Stimulated activated naive CD8-positive, alpha-beta T cell treated with anti-CD3 and anti-CD28 coated beads, Interleukin-15, Interleukin-2, amounts not matched to agents 100 ng/mL and 50 ng/mL, for 24 hours (primary cell): ENCODE measurements at regions not wholly inside any gene's neighbourhood (a gene's known extent, or its start where the extent isn't known, plus 50 kb on each side); places are given as distances from the start of the nearest gene placed in this dataset.

Source experiments
- H3K27ac Mint-ChIP-seq: one replicate; pipeline ENCODE4 v1.8.0; 2021; ENCODE audit warnings: mild to moderate bottlenecking, mixed read lengths
- H3K27me3 Mint-ChIP-seq: one replicate; pipeline ENCODE4 v1.8.0; 2021; ENCODE audit warnings: mixed read lengths
- H3K36me3 Mint-ChIP-seq: one replicate; pipeline ENCODE4 v1.8.0; 2021; ENCODE audit warnings: low read depth, mixed read lengths
- H3K4me1 Mint-ChIP-seq: one replicate; pipeline ENCODE4 v1.8.0; 2021; ENCODE audit warnings: low read depth, mixed read lengths
- H3K4me3 Mint-ChIP-seq: one replicate; pipeline ENCODE4 v1.8.0; 2021; ENCODE audit warnings: mild to moderate bottlenecking, mixed read lengths
- H3K9me3 Mint-ChIP-seq: one replicate; pipeline ENCODE4 v1.8.0; 2021; ENCODE audit warnings: mixed read lengths

DNA sequence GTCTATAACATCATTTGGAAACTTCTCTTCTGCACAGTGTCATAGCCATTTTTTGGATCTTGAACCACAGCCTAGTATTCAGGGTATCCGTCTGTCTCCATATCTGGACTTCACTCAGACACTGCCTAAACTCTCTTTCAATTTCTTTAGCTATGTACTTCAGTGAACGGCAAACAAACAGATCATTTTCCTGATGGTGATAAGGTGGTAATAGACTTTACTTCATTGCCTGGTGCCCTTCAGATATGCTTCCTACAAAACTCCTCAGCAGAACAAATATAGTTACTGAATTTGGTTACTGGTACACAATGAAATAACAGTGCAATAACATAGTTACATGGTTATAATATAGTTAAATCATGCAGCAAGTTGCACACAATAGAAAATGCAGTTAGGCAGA, 348.2 kb downstream of the ZSWIM6 start:
- H3K27me3 Mint-ChIP-seq, result peaks cover 17% of the 10 kb centered on the region
- no peaks in the 10 kb centered on the region for H3K36me3 Mint-ChIP-seq
- H3K9me3 Mint-ChIP-seq, result no peaks in the 10 kb centered on the region
- no peak overlapping the region for H3K27ac Mint-ChIP-seq
- no peak overlapping the region for H3K4me3 Mint-ChIP-seq
- H3K4me1 Mint-ChIP-seq, result no peaks in the 10 kb centered on the region

DNA sequence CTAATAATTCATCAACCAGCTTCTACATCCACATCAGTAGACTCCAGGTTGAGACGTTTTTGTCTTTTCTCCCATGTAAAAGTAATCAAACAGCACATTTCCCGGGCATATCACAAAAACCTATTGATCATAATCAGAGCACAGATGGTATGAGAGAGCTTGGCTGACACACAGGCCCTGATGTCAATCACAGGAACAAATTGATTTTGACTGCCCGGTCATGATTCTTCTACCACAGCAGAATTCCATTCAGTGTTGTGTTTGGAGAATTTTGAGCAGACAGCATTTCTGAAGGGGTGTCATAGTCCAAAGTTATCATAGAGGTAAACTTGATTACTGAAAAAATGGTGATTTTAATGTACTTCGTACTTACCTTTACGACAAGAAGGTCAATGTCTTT, 351.1 kb downstream of the ZSWIM6 start:
- no peak overlapping the region for H3K4me3 Mint-ChIP-seq
- H3K27me3 Mint-ChIP-seq, result peaks cover 32% of the 10 kb centered on the region

DNA sequence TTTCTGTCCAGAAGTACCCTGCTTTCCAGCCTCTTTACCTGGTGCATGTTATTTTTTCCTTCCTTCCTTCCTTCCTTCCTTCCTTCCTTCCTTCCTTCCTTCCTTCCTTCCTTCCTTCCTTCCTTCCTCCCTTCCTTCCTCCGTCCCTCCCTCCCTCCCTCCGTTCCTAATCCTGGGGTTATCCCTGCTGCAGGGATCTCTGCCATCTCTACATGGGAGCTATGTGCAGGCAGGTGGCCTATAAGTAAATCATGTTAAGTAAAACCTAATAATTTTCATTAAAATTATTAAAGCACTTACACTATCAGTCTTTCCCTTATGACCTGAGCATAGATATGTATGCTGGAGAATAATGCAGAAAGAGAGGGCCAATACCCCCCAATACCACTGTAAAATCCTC, 351.9 kb downstream of the ZSWIM6 start:
- Mint-ChIP-seq H3K4me1 (no peaks in the 10 kb centered on the region), H3K4me3 (no peak overlapping the region), H3K9me3 (no peaks in the 10 kb centered on the region), H3K27ac (no peak overlapping the region), H3K27me3 (peaks cover 32% of the 10 kb centered on the region), H3K36me3 (no peaks in the 10 kb centered on the region)

More for the DNA sequence above, 351.1 kb downstream of the ZSWIM6 start:
- no peaks in the 10 kb centered on the region for H3K36me3 Mint-ChIP-seq
- no peaks in the 10 kb centered on the region for H3K9me3 Mint-ChIP-seq
- H3K27ac Mint-ChIP-seq, result no peak overlapping the region
- no peaks in the 10 kb centered on the region for H3K4me1 Mint-ChIP-seq

DNA sequence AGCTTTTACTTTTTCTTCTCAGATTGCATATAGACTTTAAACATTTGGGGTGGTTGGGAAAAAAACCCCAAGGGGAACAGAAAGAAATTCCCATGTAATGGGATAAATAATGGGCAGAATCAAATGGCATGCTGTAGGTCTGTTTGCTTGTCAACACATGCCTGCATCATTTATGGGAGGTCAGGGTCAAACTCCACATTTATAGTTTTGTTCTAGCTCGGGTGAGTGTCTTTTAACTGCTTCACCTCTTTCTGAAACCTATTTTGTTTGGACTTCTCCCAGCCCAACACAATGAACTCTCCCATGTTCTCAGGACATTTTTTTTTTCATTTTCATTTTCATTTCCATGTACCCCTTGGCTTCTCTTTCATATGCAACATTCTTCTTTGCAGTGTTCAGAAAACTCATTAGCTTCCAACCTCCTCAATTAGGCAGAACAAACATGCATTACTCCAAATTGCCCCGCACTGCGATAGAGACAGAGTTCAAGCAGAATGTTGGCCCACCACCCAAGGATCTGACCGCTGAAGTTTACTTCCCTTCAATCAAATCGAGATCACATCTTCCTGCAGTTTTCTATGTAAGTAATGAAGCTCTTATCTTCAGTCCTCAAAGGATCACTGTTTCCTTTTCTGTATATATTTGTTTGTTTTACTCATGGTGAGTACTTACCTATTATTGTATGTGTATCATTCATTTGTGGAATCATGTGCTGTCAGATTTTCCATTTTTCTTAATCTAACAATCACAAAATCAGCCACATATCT, 354.6 kb downstream of the ZSWIM6 start:
- no peaks in the 10 kb centered on the region for H3K36me3 Mint-ChIP-seq
- H3K9me3 Mint-ChIP-seq, result no peaks in the 10 kb centered on the region
- no peak overlapping the region for H3K4me3 Mint-ChIP-seq
- H3K27ac Mint-ChIP-seq, result no peak overlapping the region
- no peaks in the 10 kb centered on the region for H3K4me1 Mint-ChIP-seq
- peaks cover 26% of the 10 kb centered on the region for H3K27me3 Mint-ChIP-seq

DNA sequence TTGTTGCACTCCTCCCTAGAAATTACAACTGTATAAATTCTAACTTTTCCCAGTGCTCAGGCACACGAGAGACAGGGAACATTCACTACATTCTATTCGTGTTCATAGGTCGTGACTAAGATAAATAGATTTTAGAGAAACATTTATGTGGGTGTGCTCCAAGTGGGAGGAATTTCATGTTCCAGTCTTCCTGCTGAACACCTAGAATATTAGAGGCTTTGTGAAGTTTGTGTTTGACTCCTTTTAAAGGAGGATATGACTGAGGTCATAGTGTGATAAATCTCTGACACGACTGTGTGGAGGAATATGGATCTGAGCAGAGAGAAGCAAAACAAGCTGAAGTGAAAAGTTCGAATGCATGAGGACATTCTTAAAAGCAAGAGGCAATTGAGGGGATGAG, 355.3 kb downstream of the ZSWIM6 start:
- no peaks in the 10 kb centered on the region for H3K36me3 Mint-ChIP-seq
- H3K9me3 Mint-ChIP-seq, result no peaks in the 10 kb centered on the region
- no peak overlapping the region for H3K27ac Mint-ChIP-seq
- no peaks in the 10 kb centered on the region for H3K4me1 Mint-ChIP-seq
- no peak overlapping the region for H3K4me3 Mint-ChIP-seq
- peaks cover 25% of the 10 kb centered on the region for H3K27me3 Mint-ChIP-seq

DNA sequence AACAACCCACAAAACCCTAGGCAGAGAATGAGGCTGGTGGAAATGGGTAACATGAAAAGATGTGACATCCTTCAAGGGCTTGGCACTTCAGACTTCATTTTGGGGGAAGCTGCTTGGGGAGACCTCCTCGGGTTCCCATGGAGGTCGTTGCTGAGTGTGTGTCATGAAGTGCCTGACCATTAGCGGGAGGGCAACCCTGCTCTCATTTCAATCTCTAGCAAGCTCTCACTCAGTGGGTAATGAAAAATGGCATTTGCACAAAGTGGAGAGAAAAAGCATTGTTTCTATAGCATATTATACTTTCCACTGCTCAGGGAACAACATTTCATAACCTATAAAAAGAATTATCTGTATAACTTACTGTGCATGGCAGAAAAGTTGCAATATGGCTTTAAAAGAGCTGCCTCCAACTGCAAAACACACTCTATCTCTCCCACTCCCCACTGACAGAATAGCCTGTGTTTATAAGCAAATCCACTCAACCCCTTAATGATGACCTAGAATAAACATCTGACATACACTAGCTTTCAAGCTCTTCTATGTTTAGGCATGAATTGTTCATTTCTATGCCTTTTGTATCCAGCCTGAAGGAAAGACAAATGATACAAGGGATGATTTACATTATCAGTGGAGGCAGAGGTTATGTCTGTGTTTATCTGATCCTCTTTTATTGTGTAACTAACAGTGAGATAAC, 357.2 kb downstream of the ZSWIM6 start:
- no peaks in the 10 kb centered on the region for H3K4me1 Mint-ChIP-seq
- no peak overlapping the region for H3K27ac Mint-ChIP-seq
- no peaks in the 10 kb centered on the region for H3K36me3 Mint-ChIP-seq
- no peaks in the 10 kb centered on the region for H3K9me3 Mint-ChIP-seq
- H3K27me3 Mint-ChIP-seq, result peaks cover 25% of the 10 kb centered on the region
- H3K4me3 Mint-ChIP-seq, result no peak overlapping the region

DNA sequence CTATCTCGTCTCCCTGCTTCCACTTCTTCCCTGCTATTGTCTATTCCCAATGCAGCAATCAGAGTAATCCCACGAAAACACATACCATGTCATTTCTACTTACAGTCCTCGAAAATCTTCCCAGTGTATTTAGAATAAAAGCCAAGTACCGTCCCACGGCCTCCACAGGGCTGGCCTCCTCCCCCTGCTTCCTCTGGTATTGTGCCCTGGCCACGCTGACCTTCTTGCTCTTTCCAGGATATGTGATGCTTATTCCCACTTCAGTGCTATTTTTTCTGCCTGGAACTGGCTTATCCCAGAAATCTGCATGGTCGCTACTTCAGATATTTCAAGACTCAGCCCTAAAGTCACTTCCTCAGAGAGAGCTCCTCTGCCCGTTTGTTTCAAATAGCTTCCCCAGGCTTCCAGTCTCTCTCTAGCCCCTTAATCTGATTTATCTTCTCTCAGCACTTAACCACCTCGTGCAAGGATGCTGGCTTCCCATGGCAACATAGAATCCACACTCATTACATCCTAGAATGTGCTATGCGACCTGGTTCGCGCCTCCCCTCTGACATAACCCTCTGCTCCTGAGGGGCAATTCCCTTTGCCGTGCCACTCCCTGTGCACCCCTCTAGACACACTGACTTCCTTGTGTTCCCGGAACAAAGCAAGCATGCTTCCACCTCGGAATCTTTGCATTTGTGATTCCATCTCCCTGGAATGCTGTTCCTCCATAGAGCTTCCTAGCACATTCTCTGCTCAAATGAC, 365.9 kb downstream of the ZSWIM6 start:
- Mint-ChIP-seq H3K36me3 (no peaks in the 10 kb centered on the region), H3K4me1 (no peaks in the 10 kb centered on the region), H3K4me3 (no peak overlapping the region), H3K27me3 (no peaks in the 10 kb centered on the region), H3K27ac (no peak overlapping the region), H3K9me3 (no peaks in the 10 kb centered on the region)

DNA sequence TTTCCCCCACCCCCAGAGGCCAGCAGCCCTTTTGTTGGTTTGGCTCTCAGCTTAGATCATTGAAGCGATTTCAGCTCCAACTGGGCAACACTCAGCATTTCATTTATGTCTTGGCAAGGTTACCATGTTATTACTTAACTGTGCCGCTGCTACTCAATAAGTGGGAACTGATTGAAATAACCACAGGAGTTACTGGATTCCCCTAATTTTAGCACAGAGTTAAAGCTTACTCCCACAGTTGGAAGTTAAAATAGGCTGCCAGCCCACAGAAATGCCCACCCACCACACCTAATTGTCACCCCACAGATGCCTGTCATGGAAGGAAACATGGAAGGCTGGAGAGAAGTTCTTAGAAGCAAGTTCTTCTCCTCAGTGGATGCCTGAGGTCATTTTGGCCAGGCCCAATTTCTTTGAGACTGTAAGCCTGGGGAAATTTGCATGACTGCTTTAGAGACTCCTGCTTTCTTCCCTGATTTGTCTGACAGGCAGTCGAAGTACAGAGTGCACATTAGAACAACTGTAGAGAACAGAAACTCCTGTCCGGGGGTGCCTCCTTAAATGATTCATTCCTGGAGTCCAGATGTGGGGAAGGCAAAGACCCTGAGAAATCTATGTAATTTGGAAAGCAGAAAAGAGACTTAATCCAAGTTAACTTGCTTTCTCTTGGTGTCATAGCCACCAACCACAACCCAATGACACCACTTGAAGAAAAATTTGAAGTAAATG, 370.0 kb downstream of the ZSWIM6 start:
- Mint-ChIP-seq H3K4me1 (no peaks in the 10 kb centered on the region), H3K36me3 (no peaks in the 10 kb centered on the region), H3K9me3 (no peaks in the 10 kb centered on the region), H3K27me3 (peaks cover 10% of the 10 kb centered on the region), H3K4me3 (no peak overlapping the region), H3K27ac (no peak overlapping the region)

DNA sequence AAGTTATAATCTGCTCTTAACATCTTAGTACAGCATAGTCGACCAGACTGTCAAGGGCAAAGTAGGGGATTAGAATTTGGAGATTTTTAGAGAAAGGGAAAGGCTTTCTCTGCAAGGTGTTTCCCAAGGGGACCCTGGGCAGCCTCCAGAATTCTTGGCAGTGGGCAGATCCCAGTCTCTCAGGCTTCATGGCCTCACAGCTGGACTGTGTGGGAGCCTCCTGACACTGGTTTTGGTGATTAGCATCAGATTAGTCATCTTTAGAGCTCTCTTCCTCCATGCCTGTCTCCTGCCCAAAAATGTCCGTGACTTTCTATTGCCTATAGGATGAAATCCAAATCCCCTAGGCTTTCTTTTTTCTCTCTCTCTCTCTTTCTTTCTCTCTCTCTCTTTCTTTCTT, 370.7 kb downstream of the ZSWIM6 start:
- Mint-ChIP-seq H3K4me3 (no peak overlapping the region), H3K36me3 (no peaks in the 10 kb centered on the region), H3K27ac (no peak overlapping the region), H3K27me3 (peaks cover 10% of the 10 kb centered on the region), H3K9me3 (no peaks in the 10 kb centered on the region), H3K4me1 (no peaks in the 10 kb centered on the region)

DNA sequence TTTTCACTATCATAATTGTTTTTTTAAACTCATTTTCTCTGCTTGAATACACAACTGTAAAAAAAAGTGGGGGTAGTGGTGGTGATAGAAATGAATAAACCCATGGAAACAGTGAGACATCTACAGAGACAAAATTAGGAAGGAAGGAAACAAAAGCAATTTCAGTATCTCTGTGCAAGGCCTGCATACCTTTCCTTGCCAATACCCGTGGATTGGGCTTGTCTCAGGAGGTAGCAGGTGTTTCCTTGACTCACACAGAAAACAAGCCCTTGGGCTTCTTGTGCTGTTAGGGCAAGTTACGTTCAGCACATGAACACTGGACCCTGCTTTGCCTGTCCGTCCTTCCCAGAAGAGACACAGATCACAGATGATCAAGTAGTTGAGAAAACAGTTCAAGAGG, 372.2 kb downstream of the ZSWIM6 start:
- Mint-ChIP-seq H3K27ac (no peak overlapping the region), H3K9me3 (peaks cover 4% of the 10 kb centered on the region), H3K27me3 (peaks cover 13% of the 10 kb centered on the region), H3K4me1 (no peaks in the 10 kb centered on the region), H3K36me3 (no peaks in the 10 kb centered on the region), H3K4me3 (no peak overlapping the region)

DNA sequence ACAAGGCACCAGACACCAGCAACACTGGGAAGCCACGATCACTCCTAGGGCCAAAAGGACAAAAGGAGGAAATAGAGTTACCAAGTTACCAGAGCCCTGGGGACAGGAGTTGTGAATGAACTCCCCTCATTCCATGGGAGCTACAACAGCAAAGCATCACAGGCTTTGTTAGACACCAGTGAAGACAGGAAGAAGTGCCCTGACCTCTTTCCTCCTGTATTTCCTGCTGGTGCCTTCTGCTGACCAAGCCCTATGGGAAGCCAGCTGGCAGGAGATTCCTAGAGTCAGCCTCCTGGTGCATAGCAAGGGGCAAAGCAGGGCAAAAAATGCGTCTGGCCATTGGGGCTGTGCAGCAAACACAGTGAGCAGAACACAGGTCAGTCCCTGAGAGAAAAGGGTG, 374.7 kb downstream of the ZSWIM6 start:
- Mint-ChIP-seq H3K27ac (no peak overlapping the region), H3K9me3 (peaks cover 9% of the 10 kb centered on the region), H3K36me3 (no peaks in the 10 kb centered on the region), H3K4me1 (no peaks in the 10 kb centered on the region), H3K27me3 (peaks cover 18% of the 10 kb centered on the region), H3K4me3 (no peak overlapping the region)

DNA sequence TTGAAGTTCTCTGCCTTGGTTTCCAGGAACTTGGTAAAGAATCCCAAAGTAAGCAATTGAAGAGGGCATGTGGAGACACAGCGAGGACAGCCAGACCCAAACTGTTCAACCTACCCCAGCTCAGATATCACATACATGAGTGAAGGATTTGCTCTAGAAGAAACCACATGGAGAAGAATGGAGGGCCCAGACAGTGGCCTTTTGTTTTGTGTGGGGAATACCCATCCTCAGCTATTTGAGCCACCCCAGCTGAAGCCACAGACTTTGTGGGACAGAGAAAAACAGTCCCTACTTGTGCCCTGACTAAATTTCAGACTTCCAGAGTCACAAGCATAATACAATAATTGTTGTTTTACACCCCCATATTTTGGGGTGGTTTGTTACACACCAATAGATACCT, 387.1 kb downstream of the ZSWIM6 start:
- Mint-ChIP-seq H3K4me1 (no peaks in the 10 kb centered on the region), H3K4me3 (no peak overlapping the region), H3K9me3 (peaks cover 11% of the 10 kb centered on the region), H3K36me3 (no peaks in the 10 kb centered on the region), H3K27me3 (peaks cover 5% of the 10 kb centered on the region), H3K27ac (no peak overlapping the region)

DNA sequence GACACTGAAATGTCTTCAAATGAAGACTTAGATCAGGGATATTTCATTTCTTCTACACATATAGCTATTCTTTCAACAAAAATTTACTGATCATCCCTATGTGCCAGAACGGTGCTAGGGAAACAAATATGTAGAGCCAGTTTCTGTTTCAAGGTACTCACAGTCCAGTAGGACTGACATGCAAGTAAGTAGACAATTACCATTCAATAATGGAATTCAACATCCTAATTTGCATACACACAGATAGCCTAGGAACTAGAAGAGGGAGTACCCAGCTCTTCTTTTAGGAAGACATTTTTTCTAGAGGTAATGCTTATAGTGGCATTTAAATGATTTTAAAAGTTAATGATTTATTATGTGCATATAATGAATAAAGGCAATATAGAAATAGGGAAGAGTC, 388.8 kb downstream of the ZSWIM6 start:
- Mint-ChIP-seq H3K27ac (no peak overlapping the region), H3K9me3 (peaks cover 11% of the 10 kb centered on the region), H3K36me3 (no peaks in the 10 kb centered on the region), H3K4me1 (no peaks in the 10 kb centered on the region), H3K4me3 (no peak overlapping the region), H3K27me3 (peaks cover 7% of the 10 kb centered on the region)

DNA sequence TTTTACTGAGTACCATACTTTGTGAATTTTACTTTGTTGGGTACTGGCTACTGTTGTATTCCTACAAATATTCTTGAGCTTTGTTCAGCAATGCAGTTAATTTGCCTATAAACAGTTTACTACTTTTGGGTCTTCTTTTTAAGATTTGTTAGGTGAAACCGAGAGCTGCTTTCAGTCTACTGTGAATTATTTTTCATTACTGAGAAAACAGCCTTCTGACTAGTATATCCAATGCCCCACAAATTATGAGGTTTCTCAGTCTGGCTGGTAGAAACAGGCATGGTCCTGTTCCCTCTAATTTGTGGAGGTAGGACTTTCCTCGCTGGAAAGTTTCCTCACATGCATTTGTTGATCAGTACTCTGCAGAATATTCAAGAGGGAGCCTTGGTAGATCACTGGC, 392.0 kb downstream of the ZSWIM6 start:
- H3K27me3 Mint-ChIP-seq, result peaks cover 4% of the 10 kb centered on the region
- H3K27ac Mint-ChIP-seq, result no peak overlapping the region
- no peak overlapping the region for H3K4me3 Mint-ChIP-seq
- no peaks in the 10 kb centered on the region for H3K36me3 Mint-ChIP-seq
- peaks cover 11% of the 10 kb centered on the region for H3K9me3 Mint-ChIP-seq
- no peaks in the 10 kb centered on the region for H3K4me1 Mint-ChIP-seq

DNA sequence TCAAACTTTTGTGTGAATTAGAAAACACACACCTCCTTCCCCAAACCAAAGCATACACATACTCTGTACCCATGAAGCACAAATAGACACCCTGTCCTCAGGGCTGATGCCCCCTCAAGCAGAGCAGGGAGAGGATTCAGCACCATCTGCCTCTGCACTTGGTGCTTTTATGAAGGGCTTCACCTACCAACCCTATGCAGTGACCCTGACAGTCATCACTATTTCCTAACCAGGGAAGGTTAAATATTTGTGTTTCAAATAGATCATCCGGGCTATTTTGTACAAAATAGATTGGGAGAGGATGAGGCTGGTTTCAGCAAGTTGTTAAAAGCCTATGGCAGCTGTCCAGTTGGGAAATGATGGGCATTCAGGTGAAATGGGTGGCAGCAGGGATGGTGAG, 396.2 kb downstream of the ZSWIM6 start:
- Mint-ChIP-seq H3K9me3 (no peaks in the 10 kb centered on the region), H3K4me3 (no peak overlapping the region), H3K4me1 (no peaks in the 10 kb centered on the region), H3K36me3 (no peaks in the 10 kb centered on the region), H3K27ac (no peak overlapping the region), H3K27me3 (peaks cover 12% of the 10 kb centered on the region)
